OCI-LY3 (cell line): ENCODE measurements at regions not wholly inside any gene's neighbourhood (a gene's known extent, or its start where the extent isn't known, plus 50 kb on each side); places are given as distances from the start of the nearest gene placed in this dataset.

Experiments used
- EZH2phosphoT487 ChIP-seq: fragments of 200-600 bp; shearing (Covaris generic); IDR thresholded peaks from 2 replicates; pipeline ENCODE4 v1.6.1; 2018; ENCODE audit warnings: antibody characterized with exemption, mixed run types, low read depth
- TF ChIP-seq, protein P1 (sequence below): fragments of 200-600, 300-600 bp; sonication (generic); IDR thresholded peaks from 2 replicates; pipeline ENCODE4 v1.5.1; 2014; ENCODE audit warnings: antibody characterized with exemption, low read length, low read depth

DNA sequence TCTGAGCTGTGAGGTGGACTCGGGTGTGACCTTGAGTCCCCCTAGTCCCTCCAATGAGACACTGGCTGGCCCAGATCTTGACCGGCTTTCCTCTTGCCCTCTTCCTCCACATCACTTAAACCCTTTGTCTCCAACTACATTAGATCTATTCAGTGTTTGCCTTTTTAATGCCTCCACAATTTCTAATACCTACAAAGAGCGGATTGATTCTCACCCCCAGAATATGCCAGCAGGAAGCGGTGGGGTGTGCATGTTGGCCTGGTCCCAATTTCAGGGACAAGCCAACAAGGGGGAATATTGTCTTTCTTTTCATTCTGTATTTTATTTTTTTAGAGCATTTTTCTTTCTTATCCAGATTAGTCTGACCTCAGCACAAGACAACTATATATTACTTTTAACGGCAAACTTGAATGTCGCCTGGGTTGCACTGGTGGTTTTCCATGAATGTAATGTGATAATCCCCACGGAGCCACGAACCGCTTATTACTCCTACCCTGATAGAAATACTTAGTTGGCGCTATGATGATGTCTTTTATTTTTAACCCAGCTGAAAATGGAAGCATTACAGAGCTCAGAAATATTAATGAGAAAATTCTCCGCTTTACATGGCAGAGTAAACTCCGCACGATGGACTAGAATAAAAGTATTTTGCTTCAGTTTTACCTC lies 68.5 kb upstream of the MYO10 start:
- TF ChIP-seq, protein P1, sequence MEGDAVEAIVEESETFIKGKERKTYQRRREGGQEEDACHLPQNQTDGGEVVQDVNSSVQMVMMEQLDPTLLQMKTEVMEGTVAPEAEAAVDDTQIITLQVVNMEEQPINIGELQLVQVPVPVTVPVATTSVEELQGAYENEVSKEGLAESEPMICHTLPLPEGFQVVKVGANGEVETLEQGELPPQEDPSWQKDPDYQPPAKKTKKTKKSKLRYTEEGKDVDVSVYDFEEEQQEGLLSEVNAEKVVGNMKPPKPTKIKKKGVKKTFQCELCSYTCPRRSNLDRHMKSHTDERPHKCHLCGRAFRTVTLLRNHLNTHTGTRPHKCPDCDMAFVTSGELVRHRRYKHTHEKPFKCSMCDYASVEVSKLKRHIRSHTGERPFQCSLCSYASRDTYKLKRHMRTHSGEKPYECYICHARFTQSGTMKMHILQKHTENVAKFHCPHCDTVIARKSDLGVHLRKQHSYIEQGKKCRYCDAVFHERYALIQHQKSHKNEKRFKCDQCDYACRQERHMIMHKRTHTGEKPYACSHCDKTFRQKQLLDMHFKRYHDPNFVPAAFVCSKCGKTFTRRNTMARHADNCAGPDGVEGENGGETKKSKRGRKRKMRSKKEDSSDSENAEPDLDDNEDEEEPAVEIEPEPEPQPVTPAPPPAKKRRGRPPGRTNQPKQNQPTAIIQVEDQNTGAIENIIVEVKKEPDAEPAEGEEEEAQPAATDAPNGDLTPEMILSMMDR: no peak
- TF ChIP-seq EZH2phosphoT487: no peak
